ENCODE measurements at regions not wholly inside any gene's neighbourhood (a gene's known extent, or its start where the extent isn't known, plus 50 kb on each side); places are given as distances from the start of the nearest gene placed in this dataset.
"Not testable (repeated sequence)": the region's sequence is repeated elsewhere in the genome, so short reads cannot be mapped to it uniquely, and the experiment has no call there.

GRCh38 chr18:46179306-46179705 is 75.1 kb downstream of the HAUS1 start:
- TF ChIP-seq ZNF248 (tag by site-specific recombination; IDR thresholded peaks at IDR 0.05) (no peak), ZNF521 (tag by site-specific recombination; IDR thresholded peaks at IDR 0.05) (no peak), ZFP37 (tag by site-specific recombination; IDR thresholded peaks at IDR 0.05) (no peak)
- Histone ChIP-seq H3K4me1 (ENCODE audit: control insufficient read depth, insufficient read depth, low read length) (peaks cover 24% of the 10 kb centered on the region), H3K9me3 (ENCODE audit: control insufficient read depth, insufficient read depth, low read depth, low read length) (no peaks in the 10 kb centered on the region), H3K27ac (ENCODE audit: extremely low read depth, low read depth, low read length) (no peak overlapping the region), H3K4me3 (ENCODE audit: low read depth, low read length) (no peak overlapping the region), H3K36me3 (ENCODE audit: control insufficient read depth in 2 of 2, insufficient read depth in 1 of 2, low read length in 2 of 2) (no peaks in the 10 kb centered on the region; a peak in 1 of 3 replicates)
- ChIA-PET POLR2A (no interaction called here), CTCF (interaction anchor here (0.6 kb wide), 2 partner anchors 19 to 59 kb away, joined by 3 to 5 read pairs; no protein-coding TSS in a partner anchor)

- no peaks in the 10 kb centered on the region for H3K9me3 ChIP-seq (ENCODE audit: control insufficient read depth, insufficient read depth, low read depth, low read length)
- no peak overlapping the region for H3K27ac ChIP-seq (ENCODE audit: extremely low read depth, low read depth, low read length)
- TF ChIP-seq PRDM6 (tag by site-specific recombination; IDR thresholded peaks at IDR 0.05): peak; percentile 81
- peak; percentile 60; the same call in 1 of the 2 replicates for TF ChIP-seq ZNF398 (tag by site-specific recombination; IDR thresholded peaks at IDR 0.05)
- no peak for TF ChIP-seq ZNF473 (tag by site-specific recombination; IDR thresholded peaks at IDR 0.05)
- 0 out of 2 replicates have a peak, but pooled peaks have one; percentile 9 for TF ChIP-seq FEZF1 (tag by site-specific recombination; IDR thresholded peaks at IDR 0.05)
- TF ChIP-seq ZNF660 (tag by site-specific recombination; IDR thresholded peaks at IDR 0.05): no peak
- no peak for TF ChIP-seq EGR2 (tag by site-specific recombination; IDR thresholded peaks at IDR 0.05; ENCODE audit: low read depth)
- peak; percentile 49 for TF ChIP-seq PRDM10 (tag by site-specific recombination; IDR thresholded peaks at IDR 0.05)
- 0 out of 2 replicates have a peak, but pooled peaks have one; percentile 29 for TF ChIP-seq PRDM1 (tag by site-specific recombination; IDR thresholded peaks at IDR 0.05)
- H3K4me3 ChIP-seq (ENCODE audit: low read depth, low read length): no peak overlapping the region
- no peaks in the 10 kb centered on the region; a peak in 1 of 3 replicates for H3K36me3 ChIP-seq (ENCODE audit: control insufficient read depth in 2 of 2, insufficient read depth in 1 of 2, low read length in 2 of 2)
- H3K4me1 ChIP-seq (ENCODE audit: control insufficient read depth, insufficient read depth, low read length): peaks cover 21% of the 10 kb centered on the region
- POLR2A ChIA-PET: interaction anchor here (1.9 kb wide), 1 partner anchor 9 kb away, joined by 6 read pairs; a partner anchor contains a TSS
- CTCF ChIA-PET: interaction anchor here (0.6 to 4.9 kb wide), 4 partner anchors 10 to 372 kb away, joined by 3 to 37 read pairs (median 5); a partner anchor contains a TSS
Measured at GRCh38 chr18:46182633-46183358, 78.6 kb downstream of the HAUS1 start.

- H3K36me3 ChIP-seq (ENCODE audit: control insufficient read depth in 2 of 2, insufficient read depth in 1 of 2, low read length in 2 of 2); H3K9me3 ChIP-seq (ENCODE audit: control insufficient read depth, insufficient read depth, low read depth, low read length); H3K4me3 ChIP-seq (ENCODE audit: low read depth, low read length); H3K27ac ChIP-seq (ENCODE audit: extremely low read depth, low read depth, low read length): not testable (repeated sequence)
- CTCF ChIA-PET: interaction anchor here (0.7 to 4.9 kb wide), 3 partner anchors 11 to 68 kb away, joined by 3 to 37 read pairs (median 3); a partner anchor contains a TSS
- peaks cover 21% of the 10 kb centered on the region for H3K4me1 ChIP-seq (ENCODE audit: control insufficient read depth, insufficient read depth, low read length)
- POLR2A ChIA-PET: interaction anchor here (0.7 kb wide), 1 partner anchor 14 kb away, joined by 4 read pairs; no protein-coding TSS in a partner anchor
Measured at GRCh38 chr18:46184296-46184695, 80.1 kb downstream of the HAUS1 start.
